GM12892 (cell line): ENCODE measurements at regions not wholly inside any gene's neighbourhood (a gene's known extent, or its start where the extent isn't known, plus 50 kb on each side); places are given as distances from the start of the nearest gene placed in this dataset.

Experiments used
- DNase-seq: peaks from one replicate; pipeline ENCODE4 v3.0.0; 2011; ENCODE audit not compliant: insufficient read length
- FAIRE-seq: peaks from 2 replicates; lab custom pipeline; 2011; peaks lifted over from hg19 to GRCh38; lab: Jason Lieb, UNC
- POLR2A ChIP-seq: IDR thresholded peaks from 2 replicates; pipeline ENCODE4 v1.6.1; 2011; ENCODE audit warnings: low read depth, low read length, control low read depth
- POLR2AphosphoS5 ChIP-seq: IDR thresholded peaks from 2 replicates; pipeline ENCODE4 v1.6.1; 2011; ENCODE audit warnings: low read depth, low read length, control low read depth
- TAF1 ChIP-seq: IDR thresholded peaks from 2 replicates; pipeline ENCODE4 v1.6.1; 2011; ENCODE audit warnings: low read depth, mild to moderate bottlenecking, control low read depth, low read length, borderline replicate concordance

DNA sequence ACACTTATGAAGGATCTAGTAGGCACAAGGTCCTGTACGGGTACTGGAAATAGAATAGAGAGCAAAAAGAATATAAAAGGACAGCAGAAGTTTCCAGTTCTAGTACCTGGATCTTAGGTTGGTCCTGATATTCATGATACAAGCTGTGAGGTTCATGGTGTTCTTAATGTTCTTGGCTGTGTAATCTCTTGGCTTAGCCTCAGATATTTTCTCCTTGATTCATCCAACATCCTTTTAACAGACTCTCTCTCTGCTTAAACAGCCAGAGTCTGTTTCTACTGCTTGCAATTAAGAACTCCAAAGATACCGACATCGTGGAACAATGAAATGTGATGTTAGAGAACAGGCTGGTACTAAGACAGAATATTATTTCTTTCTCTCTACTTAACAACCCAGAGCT, 49.9 kb downstream of the CNTN3 start:
- FAIRE-seq (no peak), DNase-seq (no peak)
- no peak for TF ChIP-seq POLR2A
- no peak for TF ChIP-seq TAF1
- no peak for TF ChIP-seq POLR2AphosphoS5

DNA sequence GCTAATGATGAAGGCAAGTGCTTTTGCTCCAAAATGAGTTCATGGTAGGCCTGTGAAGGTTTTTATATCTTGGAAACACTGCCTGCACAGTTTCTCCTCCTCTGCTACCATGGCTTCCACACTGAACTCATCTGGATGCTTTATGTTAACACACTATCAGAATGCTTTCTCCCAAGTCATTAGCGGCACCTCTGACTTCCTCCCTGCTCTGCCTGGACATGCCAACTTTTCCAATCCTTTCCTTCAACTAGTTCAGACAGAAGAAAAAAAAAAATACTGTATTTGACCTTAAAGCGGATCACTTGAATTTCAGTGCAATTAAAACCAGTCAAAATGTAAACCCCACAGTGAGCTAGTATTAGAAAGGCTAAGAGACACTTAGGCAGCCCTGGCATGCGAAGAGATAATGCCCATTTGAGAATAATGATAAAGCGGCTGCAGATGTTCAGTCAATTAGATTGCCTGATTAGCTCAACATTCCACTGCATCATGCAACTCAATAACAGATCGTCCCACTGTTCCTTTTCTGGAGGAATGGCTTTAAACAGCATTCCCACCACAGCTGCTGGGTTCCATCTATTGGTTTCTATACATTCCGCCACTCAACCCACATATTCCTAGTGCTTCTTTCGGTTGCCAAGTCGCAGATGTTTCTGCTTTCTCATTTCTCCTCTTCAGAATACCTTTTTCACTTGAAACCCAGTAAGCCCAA, 51.7 kb downstream of the CNTN3 start:
- no peak for TF ChIP-seq POLR2A
- no peak for DNase-seq
- FAIRE-seq = no peak

DNA sequence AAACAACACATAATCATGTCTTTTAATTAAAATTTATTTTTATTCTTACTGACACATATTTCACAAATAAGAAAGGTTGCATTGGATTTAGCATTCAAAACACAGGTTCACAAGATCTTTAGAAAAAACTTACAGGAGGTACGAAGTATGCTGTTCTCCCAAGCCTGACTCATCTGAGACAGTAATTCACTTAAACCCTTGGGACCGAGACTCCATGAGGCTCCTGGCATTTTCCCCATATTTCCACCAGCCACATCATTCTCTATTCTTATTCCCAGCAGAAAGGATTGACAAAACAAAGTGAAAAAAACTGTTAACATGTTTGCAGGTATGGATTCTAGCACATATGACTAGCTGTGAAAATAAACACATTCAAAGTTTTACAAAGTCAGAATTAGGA, 52.6 kb downstream of the CNTN3 start:
- DNase-seq = no peak
- FAIRE-seq = no peak
- TF ChIP-seq TAF1 (no peak), POLR2AphosphoS5 (no peak), POLR2A (no peak)

DNA sequence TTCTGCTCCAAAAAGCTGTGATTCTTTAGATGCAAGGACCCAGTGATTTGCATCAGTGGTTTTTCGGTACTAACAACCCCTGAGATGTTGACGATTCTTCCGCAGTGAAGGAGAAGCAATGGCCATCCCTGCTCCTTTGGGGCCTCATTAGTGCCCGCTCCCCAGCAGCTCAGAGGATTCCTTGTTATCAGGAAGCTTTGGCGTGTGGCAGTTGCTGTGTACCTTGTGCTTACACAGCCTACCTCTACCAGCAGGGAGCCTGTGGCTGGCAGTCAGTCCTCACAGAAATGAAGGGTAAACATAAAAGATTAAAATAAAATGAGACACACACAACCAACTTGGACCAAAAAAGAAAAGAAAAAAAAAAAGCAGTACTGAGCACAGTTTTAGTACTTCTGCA, 55.2 kb downstream of the CNTN3 start:
- TF ChIP-seq POLR2A (no peak), POLR2AphosphoS5 (no peak), TAF1 (no peak)
- no peak for DNase-seq
- no peak for FAIRE-seq

DNA sequence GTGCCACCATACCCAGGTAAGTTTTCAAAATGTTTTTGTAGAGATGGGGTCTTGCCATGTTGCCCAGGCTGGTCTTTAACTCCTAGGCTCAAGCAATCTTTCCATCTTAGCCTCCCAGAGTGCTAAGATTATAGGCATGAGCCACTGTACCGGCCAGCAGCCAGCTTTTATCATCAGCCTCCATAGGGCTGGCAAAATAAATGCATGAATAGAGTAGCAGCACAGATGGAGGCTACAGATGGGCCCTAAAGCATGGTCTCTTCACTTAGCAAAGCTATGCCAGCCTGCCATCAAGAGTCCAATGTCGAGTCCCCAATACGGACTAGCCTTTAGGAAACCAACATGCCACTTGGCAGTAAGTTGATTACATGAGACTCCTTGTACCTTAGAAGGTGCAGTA, 63.8 kb downstream of the CNTN3 start:
- FAIRE-seq (no peak), DNase-seq (no peak)
- no peak for TF ChIP-seq POLR2AphosphoS5
- TF ChIP-seq POLR2A = no peak

DNA sequence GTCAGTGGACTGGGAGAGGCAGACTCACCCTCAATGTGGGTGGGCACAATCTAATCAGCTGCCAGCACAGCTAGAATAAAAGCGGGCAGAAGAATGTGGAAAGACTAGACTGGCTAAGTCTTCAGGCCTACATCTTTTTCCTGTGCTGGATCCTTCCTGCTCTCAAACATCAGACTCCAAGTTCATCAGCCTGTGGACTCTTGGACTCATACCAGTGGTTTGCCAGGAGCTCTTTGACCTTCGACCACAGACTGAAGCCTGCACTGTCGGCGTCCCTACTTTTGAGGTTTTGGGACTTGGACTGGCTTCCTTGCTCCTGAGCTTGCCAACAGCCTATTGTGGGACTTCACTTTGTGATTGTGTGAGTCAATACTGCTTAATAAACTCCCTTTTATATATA, 68.0 kb downstream of the CNTN3 start:
- FAIRE-seq (no peak), DNase-seq (no peak)

DNA sequence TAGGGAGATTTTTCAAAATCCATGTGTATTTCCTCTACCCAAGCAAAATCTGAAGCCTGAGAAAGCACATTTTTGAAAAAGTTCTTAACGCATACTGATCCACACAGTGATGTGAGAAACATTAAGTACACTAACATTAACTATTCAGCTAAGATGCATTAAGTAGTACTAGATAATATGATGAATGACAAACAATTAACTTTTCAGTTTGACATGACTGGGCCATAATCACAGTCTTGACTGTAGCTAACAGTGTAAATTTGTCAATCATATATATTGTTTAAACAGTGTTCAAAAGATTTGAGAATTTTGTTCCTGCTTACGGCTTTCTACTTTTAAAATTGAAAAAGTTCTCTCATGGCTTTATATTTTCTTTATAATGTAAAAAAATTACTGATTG, 72.0 kb downstream of the CNTN3 start:
- TF ChIP-seq TAF1 (no peak), POLR2A (no peak), POLR2AphosphoS5 (no peak)
- no peak for FAIRE-seq
- no peak for DNase-seq

More for the DNA sequence above, 68.0 kb downstream of the CNTN3 start:
- TF ChIP-seq POLR2A (no peak), POLR2AphosphoS5 (no peak), TAF1 (no peak)

DNA sequence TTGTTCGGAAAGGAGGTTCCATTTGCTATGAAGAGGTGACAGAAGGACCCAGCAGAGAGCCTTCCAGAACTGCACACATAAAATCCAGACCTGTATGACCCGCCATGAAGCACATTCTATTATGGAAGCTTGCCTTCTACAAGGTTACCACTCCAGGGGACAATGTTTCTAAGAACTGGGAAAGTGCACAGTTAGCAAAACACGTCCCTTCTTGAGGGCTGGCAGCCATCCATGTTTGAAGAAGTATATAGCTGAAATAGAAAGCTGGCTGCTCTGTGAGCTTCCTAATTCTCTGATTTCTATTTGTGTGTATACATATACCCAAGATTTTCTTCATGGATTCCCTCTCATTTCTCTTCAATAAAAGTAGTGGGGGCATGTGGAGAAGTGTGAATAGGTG, 74.6 kb downstream of the CNTN3 start:
- TF ChIP-seq TAF1 (no peak), POLR2AphosphoS5 (no peak), POLR2A (no peak)
- FAIRE-seq (no peak), DNase-seq (no peak)

DNA sequence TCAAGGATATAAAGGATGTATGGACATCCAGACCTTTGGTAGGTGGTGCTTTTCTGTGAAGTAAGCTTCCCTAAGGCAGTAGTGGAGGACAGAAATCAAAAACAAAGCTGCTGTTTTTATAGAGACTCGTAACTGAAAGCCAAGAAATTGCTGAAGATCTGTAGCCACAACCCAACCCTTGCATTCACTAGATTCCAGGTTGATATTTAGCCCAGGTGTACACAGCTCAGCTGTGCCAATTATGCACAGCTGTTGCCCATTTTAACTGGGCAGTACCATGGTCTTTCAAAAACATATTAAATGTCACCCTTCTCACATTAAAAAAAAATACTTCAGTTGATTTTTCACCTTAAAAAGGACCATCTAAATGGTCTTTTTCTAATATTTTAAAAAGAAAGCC, 75.8 kb downstream of the CNTN3 start:
- FAIRE-seq (no peak), DNase-seq (no peak)
- TF ChIP-seq POLR2AphosphoS5 = no peak
- no peak for TF ChIP-seq POLR2A
- no peak for TF ChIP-seq TAF1

DNA sequence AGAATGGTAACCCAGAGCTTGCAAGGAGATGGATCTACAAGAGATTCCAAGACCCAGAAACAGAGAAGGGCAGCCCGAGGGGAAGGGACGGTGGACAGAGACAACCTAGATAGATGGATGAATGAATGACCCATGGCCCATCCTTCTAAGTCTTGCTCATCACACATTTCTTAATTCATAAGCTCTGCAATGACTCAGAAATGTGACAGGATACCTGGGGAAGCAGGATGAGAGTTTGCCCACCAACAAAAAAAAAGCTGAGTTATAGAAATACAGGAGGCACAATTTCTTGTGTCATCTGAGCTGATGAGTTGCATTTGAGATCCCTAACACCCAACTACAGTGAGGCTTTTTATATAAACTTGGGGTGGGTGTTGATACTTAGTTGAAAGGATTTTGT, 76.6 kb downstream of the CNTN3 start:
- DNase-seq = no peak
- no peak for FAIRE-seq
- TF ChIP-seq TAF1 = no peak
- no peak for TF ChIP-seq POLR2A
- no peak for TF ChIP-seq POLR2AphosphoS5

DNA sequence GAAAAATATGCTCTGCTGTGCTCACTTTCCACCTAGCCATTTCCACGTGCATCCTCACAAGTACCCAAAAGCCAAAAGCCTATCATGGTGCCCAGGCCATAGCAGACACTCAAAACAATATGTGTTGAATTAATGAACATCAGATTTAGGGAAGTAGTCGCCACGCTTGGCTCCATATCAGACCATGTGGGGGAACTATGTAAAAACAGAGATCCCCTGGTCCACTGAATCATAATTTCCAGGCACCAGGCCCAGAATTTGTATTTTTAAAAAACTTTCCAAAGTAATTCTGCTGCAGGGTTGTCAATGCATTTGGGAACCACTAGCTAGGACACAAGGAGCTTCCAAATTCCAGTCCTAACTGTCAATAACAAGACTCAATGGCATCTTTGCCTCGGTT, 77.3 kb downstream of the CNTN3 start:
- TF ChIP-seq TAF1 = no peak
- TF ChIP-seq POLR2A = no peak
- no peak for TF ChIP-seq POLR2AphosphoS5
- DNase-seq (no peak), FAIRE-seq (no peak)

DNA sequence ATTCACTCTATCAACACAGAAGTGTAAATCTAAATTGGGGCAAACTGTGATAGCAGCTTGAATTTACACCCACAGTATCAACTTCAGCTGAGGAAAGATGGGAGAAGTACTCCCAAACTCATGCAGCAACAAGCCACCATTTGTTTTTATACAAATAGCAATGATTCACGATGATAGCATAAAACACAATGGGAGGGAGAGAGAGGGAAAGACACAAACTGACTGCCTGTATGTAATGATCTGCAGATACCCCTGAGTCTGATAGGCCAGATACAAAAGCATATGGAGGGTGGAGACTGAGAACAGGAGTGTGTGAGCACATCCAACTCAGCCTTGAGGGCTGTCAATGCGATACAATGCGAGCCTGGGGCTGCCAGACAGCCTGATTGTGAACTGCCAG, 79.2 kb downstream of the CNTN3 start:
- FAIRE-seq (no peak), DNase-seq (no peak)
- TF ChIP-seq POLR2A (no peak), POLR2AphosphoS5 (no peak), TAF1 (no peak)
